NB4 (cell line): ENCODE measurements at regions not wholly inside any gene's neighbourhood (a gene's known extent, or its start where the extent isn't known, plus 50 kb on each side); places are given as distances from the start of the nearest gene placed in this dataset.

Source experiments
- MYC ChIP-seq: IDR thresholded peaks from 2 replicates; pipeline ENCODE4 v1.6.1; 2011; ENCODE audit warnings: low read depth, low read length
- POLR2A ChIP-seq: IDR thresholded peaks from 2 replicates; pipeline ENCODE4 v1.6.1; 2011; ENCODE audit warnings: mild to moderate bottlenecking; ENCODE audit not compliant: insufficient read length; ENCODE audit errors: extremely low read depth
- TF ChIP-seq, protein P1 (sequence below): IDR thresholded peaks from one replicate; pipeline ENCODE4 v1.5.1; 2012; ENCODE audit warnings: low read depth, low read length

DNA sequence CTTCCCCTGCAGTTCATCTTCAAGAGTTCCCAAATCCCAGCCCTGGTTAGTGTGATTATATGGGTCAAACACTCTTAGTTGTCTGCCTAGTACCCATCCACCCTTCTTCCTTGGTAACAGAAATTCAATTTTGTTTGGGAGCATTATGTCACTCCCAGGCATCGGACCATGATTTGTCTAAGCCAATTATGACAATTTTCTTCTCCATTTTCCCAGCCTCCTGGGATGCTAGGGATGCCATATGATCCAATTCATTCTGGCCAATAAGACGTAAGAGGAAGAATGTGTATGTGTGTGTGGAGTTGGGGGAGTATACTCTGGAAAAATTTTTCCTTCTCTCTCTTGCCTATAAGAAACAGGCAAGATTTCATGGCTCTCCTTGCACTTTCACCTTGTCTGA, 465.9 kb downstream of the MID1IP1 start:
- TF ChIP-seq, protein P1, sequence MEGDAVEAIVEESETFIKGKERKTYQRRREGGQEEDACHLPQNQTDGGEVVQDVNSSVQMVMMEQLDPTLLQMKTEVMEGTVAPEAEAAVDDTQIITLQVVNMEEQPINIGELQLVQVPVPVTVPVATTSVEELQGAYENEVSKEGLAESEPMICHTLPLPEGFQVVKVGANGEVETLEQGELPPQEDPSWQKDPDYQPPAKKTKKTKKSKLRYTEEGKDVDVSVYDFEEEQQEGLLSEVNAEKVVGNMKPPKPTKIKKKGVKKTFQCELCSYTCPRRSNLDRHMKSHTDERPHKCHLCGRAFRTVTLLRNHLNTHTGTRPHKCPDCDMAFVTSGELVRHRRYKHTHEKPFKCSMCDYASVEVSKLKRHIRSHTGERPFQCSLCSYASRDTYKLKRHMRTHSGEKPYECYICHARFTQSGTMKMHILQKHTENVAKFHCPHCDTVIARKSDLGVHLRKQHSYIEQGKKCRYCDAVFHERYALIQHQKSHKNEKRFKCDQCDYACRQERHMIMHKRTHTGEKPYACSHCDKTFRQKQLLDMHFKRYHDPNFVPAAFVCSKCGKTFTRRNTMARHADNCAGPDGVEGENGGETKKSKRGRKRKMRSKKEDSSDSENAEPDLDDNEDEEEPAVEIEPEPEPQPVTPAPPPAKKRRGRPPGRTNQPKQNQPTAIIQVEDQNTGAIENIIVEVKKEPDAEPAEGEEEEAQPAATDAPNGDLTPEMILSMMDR, result no peak
- TF ChIP-seq POLR2A (no peak), MYC (no peak)
